ENCODE measurements at regions not wholly inside any gene's neighbourhood (a gene's known extent, or its start where the extent isn't known, plus 50 kb on each side); places are given as distances from the start of the nearest gene placed in this dataset.

DNA sequence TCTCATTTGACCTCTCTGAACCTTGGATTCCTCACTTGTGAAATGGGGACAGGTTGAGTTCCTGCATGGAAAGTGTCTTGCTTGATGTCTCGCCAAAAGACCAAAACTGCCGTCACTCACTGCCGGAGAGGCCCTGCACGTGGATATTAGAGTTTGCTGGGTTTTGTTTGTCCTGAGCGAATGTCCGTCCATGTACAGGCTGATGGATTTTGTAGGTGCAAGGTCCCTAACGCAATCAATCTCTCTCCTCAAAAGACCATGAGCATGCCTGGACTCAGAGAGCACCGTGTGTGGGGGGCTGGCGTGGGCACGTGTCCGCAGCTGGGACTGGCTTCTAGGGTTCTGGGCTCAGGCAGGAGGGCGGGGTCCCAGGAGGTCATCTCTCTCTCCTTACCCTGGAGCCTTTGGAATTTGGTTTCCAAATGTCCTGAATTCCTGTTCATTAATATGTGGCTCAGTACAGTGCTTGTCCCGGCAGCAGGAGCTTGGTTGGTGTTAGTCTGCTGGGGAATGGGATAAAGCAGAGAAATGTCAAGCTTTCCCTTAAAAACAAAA, 146.0 kb upstream of the IER5L start (continued):
- TF ChIP-seq, protein P1, sequence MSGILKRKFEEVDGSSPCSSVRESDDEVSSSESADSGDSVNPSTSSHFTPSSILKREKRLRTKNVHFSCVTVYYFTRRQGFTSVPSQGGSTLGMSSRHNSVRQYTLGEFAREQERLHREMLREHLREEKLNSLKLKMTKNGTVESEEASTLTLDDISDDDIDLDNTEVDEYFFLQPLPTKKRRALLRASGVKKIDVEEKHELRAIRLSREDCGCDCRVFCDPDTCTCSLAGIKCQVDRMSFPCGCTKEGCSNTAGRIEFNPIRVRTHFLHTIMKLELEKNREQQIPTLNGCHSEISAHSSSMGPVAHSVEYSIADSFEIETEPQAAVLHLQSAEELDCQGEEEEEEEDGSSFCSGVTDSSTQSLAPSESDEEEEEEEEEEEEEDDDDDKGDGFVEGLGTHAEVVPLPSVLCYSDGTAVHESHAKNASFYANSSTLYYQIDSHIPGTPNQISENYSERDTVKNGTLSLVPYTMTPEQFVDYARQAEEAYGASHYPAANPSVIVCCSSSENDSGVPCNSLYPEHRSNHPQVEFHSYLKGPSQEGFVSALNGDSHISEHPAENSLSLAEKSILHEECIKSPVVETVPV (CRISPR knock-in tag; IDR thresholded peaks at IDR 0.05), result no peak
- no peak for TF ChIP-seq CREB5 (CRISPR knock-in tag; IDR thresholded peaks at IDR 0.05; ENCODE audit: low read depth)

DNA sequence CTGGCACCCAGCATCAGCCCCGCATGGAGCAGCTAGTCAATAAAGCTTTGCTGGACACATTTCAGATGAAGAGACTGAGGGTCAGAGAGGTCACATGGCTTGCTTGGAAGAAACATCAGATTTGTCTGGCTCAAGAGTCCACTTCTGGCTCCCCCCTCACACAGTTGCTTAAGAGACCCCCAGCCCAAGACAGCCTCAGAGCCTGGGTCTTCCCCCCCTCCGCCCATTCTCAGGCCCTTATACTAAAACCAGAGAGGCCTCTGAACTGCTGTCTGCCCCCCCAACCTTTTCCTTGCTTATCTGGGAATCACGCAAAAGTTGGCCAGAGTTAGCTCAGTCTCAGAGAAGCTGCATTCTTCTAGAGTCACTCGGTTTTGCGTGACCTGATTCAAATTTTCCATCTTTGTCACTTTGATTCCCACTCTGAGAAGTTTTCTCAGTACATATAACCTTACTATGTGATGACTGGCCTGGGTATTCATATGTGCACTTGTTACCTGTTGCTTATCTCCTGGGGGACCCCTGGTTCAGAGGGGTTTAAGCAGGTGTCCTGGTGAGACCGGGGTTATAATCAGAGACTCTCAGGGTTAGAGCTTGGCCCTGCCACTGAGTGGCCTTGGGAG, 145.4 kb upstream of the IER5L start:
- TF ChIP-seq ZNF565 (CRISPR knock-in tag; conservative IDR thresholded peaks at IDR 0.05; ENCODE audit: low read depth), result no peak
- no peak for ATAC-seq

DNA sequence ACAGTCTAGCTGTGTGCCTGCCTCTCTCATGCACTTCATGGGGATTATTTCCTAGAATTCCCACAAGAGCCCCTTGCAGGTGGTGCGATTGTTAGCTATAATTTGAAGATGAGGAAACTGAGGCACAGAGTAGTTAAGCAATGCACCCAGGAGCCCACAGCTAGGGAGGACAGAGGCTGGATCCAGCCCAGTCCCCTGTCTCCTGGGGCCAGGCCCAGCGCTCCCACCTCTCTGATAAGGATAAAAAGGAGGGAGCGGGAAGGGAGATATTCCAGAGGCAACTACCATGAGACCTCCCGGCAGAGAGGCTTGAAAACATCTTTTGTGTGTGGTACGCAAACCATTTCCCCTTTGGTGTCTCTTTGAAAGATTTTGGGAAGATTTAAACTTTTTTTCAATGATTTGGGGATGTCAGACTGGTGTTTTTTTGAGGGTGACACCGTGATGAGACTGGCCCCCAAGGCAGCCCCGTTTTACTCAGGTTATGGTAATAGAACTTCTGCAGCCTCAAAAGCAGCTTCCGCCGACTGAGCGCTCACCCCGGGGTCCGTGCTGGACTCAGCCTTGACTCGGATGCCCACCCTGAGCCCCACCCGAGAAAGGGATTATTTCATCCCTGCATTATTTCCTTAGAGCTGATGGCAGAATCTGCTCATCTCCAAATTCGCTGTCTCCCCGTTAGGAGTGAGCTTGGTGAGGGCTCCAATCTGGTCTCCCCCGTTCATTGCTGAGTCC, 144.7 kb upstream of the IER5L start:
- TF ChIP-seq TOX (CRISPR knock-in tag; IDR thresholded peaks at IDR 0.05; ENCODE audit: borderline replicate concordance) (no peak), ARNTL (CRISPR knock-in tag; IDR thresholded peaks at IDR 0.05; ENCODE audit: borderline replicate concordance, low read depth) (no peak), RARB (CRISPR knock-in tag; IDR thresholded peaks at IDR 0.05) (no peak), TCF4 (CRISPR knock-in tag; IDR thresholded peaks at IDR 0.05; ENCODE audit: borderline replicate concordance) (no peak), BACH2 (CRISPR knock-in tag; IDR thresholded peaks at IDR 0.05; ENCODE audit: borderline replicate concordance) (no peak), ZNF565 (CRISPR knock-in tag; conservative IDR thresholded peaks at IDR 0.05; ENCODE audit: low read depth) (no peak), ZNF70 (CRISPR knock-in tag; IDR thresholded peaks at IDR 0.05) (no peak), ISL1 (CRISPR knock-in tag; IDR thresholded peaks at IDR 0.05) (no peak), ZC3H10 (CRISPR knock-in tag; IDR thresholded peaks at IDR 0.05) (no peak), GLIS3 (CRISPR knock-in tag; IDR thresholded peaks at IDR 0.05) (no peak), CSDC2 (CRISPR knock-in tag; IDR thresholded peaks at IDR 0.05) (no peak), PATZ1 (CRISPR knock-in tag; IDR thresholded peaks at IDR 0.05; ENCODE audit: borderline replicate concordance) (no peak), SNAI2 (CRISPR knock-in tag; IDR thresholded peaks at IDR 0.05) (no peak), OSR1 (CRISPR knock-in tag; IDR thresholded peaks at IDR 0.05) (no peak), PPARA (CRISPR knock-in tag; IDR thresholded peaks at IDR 0.05; ENCODE audit: borderline replicate concordance) (no peak), ZFP30 (CRISPR knock-in tag; IDR thresholded peaks at IDR 0.05) (no peak), ESRRG (CRISPR knock-in tag; IDR thresholded peaks at IDR 0.05) (no peak), ZFP3 (CRISPR knock-in tag; IDR thresholded peaks at IDR 0.05) (no peak)
- TF ChIP-seq, protein P2, sequence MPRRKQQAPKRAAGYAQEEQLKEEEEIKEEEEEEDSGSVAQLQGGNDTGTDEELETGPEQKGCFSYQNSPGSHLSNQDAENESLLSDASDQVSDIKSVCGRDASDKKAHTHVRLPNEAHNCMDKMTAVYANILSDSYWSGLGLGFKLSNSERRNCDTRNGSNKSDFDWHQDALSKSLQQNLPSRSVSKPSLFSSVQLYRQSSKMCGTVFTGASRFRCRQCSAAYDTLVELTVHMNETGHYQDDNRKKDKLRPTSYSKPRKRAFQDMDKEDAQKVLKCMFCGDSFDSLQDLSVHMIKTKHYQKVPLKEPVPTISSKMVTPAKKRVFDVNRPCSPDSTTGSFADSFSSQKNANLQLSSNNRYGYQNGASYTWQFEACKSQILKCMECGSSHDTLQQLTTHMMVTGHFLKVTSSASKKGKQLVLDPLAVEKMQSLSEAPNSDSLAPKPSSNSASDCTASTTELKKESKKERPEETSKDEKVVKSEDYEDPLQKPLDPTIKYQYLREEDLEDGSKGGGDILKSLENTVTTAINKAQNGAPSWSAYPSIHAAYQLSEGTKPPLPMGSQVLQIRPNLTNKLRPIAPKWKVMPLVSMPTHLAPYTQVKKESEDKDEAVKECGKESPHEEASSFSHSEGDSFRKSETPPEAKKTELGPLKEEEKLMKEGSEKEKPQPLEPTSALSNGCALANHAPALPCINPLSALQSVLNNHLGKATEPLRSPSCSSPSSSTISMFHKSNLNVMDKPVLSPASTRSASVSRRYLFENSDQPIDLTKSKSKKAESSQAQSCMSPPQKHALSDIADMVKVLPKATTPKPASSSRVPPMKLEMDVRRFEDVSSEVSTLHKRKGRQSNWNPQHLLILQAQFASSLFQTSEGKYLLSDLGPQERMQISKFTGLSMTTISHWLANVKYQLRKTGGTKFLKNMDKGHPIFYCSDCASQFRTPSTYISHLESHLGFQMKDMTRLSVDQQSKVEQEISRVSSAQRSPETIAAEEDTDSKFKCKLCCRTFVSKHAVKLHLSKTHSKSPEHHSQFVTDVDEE (CRISPR knock-in tag; IDR thresholded peaks at IDR 0.05), result no peak
- ATAC-seq, result no peak

Measured in SK-N-SH treated with all-trans-retinoic acid at 6 μM for 48 hours (cell line).